GM21367 (cell line): ENCODE measurements at regions not wholly inside any gene's neighbourhood (a gene's known extent, or its start where the extent isn't known, plus 50 kb on each side); places are given as distances from the start of the nearest gene placed in this dataset.

ENCODE experiments used
- ATAC-seq: cut with Tn5 transposase; IDR thresholded peaks from one replicate; pipeline ENCODE4 v1.9.1; 2021; ENCODE audit not compliant: unreplicated experiment

DNA sequence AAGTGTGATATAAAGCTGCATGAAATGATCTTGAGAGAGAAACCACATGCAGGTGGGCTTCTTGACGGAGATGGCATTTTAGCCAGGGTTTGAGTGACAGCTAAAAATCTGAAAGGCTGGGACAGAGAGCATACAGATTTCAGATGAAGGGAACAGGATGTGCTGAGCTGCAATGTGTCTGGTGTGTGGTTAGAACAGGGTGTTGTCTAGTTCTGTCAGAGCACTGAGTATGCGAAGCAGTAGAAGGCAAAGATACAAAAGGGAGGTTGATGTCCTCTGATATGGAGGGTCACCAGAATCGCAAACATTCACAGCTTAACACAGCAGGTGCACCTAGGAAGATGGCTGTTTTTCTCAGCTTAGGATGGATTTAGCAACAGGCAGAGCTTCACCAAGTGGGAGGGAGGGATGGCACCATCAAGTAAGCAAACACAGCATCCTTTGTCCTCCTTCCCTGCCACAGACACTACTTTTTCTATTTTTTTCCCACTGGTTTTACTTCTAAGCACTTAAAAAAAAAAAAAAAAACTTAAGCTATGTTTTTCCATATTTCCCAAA is 182.5 kb downstream of the TMX3 start:
- no peak for ATAC-seq

DNA sequence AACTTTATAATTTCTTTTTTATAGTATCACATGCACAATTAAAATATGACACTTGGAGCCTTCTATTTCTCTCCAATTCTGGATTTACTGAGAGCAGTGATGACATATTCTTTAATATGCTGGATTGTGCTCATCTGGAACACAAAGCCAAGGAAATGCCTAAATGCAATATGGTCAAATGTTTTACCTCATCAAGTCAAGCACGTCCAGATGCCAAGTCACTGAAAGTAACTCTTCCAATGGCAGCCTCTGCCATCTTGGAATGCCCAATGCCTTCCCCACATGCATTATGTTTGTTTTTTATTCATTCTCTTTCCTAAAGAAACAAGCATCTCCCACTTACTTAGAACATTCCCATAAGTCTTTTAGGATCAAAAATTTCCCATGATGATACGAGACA is 189.8 kb downstream of the TMX3 start:
- ATAC-seq: no peak

DNA sequence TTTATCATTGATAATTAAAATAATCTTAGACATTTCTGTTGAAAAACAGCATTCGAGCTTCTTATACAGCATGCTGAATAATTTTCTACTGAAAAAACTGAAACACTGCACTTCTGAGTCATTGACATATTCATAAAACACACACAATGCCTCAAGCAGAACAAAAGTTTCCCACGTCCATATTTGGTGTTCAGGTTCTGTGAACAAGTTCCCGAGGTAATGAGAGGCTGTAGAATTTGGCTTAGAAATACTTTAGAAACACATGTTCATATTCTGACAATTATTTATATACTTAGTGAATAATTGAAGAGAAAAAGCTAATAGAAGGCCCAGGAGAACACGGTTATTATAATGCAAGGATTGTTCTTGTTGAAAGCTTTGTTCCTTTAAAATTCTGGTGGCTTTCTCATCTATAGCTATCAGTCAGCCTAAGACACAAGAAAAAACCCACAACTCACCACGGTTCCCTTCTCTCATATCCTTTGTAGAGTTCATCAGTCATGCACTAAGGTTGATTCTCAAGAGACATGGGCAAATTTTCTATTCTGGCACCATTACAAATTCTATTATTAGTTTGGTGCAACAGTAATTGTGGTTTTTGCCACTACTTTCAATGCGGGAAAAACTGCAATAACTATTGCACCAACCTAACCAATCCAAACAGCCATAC is 194.4 kb downstream of the TMX3 start:
- no peak for ATAC-seq

DNA sequence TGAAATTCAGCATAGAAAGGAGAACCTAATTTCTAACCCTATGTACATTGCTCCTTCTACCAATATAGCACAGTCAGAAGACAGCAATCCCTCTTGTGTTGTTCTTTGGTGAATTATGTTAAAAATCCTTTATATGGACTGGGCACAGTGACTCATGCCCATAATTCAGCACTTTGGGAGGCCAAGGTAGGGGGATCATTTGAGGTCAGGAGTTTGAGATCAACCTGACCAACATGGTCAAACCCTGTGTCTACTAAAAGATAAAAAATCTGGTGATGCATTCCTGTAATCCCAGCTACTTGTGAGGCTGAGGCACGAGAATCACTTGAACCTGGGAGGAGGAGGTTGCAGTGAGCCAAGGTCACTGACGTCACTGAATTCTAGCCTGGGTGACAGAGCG is 195.6 kb downstream of the TMX3 start:
- ATAC-seq: no peak

DNA sequence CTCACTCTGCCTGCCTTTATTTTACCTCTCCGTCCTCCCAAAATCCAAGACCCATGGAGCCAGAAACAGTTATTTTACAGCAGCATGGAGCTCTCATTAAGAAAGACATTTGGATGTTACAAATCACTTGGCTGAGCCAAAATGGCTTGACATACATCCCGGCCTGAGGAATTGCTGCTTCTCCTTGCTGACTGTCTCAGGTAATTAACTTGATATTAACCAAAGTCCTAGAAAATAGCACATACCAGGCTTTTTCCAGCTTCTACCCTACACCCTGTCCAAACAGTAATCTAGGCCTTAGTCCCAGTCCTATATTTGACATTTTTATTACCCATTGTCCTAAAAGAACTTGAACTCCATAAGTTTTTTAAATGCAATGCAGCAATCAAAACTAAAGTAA is 205.0 kb downstream of the TMX3 start:
- no peak for ATAC-seq

DNA sequence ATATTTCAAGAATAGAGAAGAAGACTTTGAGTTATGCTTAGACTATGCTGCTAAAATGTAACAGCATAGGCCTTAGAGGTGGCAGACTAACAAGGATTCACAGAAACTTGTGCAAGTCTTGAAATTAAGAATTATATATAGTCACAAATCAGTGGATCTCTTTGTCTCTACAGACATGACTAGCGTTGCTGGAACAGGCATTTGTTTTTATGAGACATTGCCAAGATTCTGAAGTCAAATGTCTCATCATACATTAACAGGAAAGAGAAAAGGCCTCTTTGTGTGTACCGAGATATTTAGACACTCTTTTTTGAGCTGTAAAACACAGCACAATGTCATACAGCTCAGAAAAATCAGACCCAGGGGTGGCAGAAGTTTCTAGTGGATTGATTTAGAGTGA is 207.1 kb downstream of the TMX3 start:
- no peak for ATAC-seq

DNA sequence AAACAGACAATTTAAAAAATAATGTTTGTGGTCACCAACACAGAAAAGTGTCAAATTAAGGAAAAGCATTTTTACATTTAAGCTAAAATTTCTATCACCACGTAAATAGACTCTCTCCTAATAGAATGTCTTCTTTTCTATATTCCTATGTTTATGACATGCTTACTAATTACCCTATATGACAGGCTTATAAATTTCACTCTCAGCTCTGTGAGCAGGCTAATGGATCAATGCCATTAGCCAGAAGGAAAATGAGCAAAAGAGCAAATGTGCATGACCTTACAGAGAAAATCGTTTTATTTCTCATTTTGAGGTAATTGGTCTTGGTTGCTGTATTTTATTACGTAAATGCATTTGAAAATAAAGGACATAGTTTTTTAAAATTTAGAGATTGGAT is 209.7 kb downstream of the TMX3 start:
- no peak for ATAC-seq

DNA sequence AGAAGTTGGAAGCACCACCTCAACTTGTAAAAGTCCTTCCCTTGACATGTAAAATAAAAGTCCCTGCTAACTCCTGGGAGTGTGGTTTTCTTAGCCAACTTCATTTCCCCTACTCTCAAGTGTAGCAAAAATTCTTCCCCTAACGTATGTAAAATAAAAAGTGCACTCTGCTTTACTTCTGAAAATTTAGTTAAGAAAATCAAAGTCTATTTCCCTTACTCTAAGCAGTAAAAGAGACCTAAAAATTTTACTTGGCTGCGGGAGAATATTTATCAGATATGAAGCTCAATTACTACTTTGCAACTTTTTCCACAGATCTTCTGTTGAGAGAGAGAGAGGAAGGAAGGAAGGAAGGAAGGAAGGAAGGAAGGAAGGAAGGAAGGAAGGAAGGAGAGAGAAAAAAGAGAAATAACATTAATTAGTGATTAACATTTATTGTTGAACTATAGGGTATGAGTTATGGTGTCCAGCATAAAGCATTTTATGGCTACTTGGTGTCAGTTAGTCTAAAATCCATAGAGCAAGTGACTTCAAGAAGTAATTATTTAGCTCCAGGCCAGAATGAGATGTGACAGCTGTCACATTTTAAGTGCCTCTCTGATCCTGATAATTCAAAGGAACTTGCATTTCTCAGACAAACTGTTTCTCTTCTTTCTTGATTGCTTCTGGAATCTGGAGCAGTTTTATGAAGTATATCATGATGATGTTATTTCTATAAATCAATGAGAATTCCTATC is 210.3 kb downstream of the TMX3 start:
- no peak for ATAC-seq

DNA sequence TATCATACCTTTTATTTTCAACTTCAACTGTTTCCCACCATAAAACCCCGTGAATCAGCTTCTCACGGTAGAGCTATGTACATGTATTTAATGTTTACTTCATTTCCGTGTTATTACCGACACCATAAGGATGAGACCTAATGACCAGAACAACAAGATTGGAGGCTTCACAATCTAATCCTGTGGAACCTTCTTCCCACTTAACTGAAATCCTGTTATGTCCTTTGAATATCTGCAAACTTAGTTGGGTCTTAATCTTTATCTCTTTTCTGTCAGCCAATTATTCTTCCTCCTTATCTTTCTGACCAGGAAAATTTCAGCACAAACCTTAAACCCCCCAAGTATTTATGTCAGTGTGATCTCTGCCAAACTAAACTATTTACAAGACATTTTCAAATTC is 214.4 kb downstream of the TMX3 start:
- ATAC-seq: no peak

DNA sequence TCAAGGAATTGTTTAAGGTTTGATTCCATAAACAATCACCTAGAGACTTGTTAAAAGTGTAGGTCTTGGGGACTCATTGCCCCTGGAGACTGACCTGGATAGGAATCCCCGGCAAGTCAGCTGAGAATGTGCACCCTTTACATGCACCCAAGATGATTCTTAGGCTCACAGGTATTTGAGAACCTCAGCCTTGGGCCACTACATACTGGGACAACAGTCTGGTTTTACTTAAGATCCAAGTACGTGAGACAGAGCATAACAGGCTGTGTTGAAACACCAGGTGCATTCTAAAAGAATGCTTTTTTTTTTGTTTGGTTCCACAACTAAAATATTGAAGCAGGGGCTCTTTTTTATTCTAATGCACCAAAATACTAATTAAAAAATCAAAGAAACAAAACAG is 215.8 kb downstream of the TMX3 start:
- no peak for ATAC-seq

DNA sequence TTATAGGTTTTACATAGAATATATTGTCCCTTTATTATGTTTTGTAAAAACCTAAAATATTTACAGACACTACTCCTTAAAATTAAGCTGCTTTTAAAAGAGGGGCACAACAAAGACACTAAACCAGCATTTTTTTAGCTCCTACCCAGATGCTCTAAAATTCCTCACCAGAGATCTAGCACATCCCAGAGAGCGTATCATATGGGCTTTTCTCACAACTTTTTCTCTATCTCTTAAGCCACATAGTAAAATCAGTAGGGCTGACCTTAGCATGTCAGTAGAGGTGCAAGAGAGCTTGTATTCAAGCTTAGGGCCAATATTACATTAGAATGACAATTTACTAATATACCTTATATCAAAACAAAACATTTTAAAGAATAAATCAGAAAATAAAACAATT is 216.3 kb downstream of the TMX3 start:
- ATAC-seq: no peak

DNA sequence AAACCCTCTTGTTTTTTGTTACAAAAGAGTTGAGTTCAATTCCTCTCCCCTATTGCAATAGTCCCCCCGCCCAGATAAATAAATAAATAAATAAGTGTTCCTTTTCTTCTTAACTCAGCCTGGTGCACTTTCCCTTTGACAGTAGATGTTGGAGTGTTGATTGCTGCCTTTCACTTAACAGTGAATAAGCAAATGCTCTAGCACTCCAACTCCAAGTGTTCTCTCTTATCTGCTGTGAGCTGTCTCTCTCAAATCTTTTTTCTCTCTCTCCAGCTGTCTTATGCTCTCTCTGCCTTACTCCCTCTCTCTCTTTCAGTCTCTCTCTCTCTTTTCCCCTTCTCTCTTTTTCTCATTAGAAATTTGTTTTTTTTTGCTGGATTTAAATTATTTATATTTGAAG is 216.7 kb downstream of the TMX3 start:
- no peak for ATAC-seq

DNA sequence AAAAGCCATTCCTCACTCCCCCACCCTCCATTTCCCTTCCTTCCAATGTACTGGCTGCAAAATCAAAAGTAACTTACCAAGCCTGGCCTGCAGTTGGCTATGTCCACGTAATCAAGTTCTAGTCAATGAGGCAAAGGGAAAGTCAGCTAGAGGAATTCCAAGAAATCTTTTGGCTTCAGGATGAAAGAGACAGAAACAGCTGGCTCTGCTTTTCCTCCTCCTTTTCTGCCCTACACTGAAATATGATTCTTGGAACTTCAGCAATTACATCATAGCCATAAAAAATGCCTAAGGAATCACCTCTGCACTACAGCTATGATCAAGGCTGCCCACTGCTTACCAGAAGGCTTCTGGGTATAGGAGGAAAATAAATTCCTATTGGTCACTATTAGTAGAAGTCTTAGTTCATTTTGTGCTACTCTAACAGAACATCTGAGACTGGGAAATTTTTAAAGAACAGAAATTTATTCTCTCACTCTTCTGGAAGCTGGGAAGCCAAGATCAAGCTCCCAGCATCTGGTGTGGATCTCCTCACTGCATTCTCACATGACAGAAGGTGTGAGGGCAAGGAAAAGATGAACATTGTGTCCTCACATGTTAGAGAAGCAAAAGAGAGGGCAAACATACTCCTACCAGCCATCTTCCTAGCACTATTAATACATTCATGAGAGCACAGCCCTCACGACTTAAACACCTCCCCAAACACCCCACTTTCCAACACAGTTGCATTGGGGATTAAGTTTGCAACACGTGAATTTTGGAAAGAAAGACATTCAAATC is 219.9 kb downstream of the TMX3 start:
- ATAC-seq: no peak

DNA sequence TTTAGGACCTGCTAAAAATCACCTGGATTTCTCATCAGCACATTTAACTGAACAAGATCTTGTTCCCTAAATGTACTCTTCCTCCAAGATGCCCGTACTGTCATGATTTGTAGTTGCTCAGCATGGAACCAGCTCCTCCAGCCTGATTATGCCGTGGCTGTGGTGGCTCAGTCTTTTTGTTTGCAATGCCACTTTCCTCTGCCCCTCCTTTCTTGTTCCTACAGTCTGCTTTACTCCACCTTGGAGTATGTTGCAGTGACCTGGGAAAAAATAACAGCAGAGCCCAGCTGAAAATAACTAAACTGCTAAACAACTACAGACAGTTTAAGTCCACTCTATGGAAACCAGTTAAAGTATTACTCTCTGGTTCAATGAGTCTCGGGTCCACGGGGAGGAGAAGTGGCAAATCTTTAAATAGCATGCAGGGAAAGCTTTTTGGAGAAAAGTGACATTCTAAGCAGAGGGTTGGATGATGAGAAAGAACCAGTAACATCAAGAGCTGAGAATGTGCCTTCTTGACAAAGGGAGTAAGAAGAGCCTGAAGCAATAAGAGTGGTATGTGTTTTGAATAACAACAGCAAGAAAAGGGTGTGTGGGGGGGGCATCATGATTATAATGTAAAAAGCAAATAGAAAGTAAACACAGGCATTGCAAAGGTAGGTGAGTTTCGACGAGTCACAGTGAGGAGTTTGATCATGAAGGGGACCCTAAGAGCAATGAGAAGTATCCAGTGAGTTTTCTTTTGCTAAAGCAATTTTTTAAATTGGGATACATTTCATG is 225.7 kb downstream of the TMX3 start:
- ATAC-seq: no peak

DNA sequence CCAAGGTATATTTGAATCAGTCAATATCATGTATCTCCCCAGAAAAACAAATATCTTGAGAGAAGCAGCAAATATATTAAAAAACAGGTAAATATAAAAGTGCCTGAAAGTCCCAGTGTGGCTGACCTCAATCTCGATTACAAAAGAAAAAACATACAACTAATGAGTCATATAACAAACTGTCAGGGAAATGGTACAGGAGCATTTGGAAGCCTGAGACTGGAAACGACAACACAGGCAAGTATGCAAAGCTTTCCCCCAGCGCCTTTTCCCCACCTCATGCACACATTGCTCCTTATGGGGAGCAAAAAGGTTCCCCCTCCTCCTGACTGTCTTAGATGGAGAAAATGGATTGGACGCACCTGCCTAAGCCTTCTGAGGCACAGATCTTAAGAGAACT is 230.7 kb downstream of the TMX3 start:
- ATAC-seq: no peak

DNA sequence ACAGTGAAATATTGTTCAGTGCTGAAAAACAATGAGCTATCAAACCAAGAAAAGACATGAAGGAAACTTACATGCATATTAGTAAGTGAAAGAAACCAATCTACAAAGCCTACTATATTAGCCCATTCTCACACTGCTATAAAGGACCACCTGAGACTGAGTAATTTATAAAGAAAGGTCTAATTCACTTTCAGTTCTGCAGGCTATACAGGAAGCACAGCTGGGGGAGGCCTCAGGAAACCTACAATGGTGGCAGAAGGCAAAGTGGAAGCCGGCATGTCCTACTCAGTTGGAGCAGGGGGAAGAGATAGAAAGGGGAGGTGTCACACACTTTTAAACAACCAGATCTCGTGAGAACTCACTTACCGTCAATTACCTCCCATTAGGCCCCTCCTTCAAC is 232.1 kb downstream of the TMX3 start:
- no peak for ATAC-seq

DNA sequence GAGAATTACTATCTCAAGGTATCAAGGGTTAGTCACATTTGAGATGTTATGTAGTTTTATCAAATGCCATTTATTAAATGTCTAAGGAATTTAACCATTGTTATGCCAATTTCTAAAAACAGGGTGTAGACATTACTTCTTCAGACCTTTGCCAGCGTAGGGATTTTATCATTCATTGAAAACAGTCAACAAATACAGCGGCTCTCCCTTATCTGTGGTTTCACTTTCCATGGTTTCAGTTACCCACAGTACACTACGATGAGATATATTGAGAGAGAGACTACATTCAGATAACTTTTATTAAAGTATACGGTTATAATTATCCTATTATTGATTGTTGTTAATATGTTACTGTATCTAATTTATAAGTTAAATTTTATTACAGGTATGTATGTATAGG is 234.7 kb downstream of the TMX3 start:
- ATAC-seq: no peak

DNA sequence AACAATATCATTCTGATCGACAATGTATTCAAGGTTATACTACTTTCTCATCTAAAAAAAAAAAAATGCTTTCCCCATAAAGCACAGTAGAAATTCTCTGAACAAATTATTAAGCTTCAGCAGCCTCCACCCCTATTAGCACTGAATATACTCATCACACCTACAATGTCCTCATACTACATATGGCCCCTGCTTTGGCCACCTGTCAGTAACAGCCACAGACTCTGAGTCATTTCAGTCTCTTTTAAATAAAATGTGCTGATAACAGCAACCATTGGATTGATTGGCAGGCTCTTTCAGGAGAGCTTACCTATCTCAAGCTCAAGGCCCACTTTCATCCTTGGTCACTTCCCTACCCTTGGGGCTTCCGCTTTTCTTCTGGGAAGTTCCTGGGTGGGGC is 236.7 kb downstream of the TMX3 start:
- ATAC-seq: no peak

DNA sequence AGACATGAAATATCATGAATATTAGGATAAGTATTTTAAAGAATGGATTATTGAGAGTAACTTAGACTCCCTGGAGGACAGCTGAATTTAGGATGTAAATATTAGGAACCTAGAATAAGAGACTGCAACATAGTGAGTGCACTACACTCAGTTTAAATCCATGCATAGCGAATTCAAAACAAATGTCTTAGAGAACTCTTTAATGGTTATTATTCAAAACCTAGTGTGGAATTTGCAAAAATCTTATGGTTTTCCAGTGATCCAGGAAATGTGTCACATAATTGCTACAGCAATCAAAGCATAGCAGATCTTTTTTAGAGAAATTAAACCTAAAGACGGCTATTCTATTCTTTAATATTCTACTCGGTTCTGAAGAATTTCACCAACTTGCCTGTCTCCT is 239.0 kb downstream of the TMX3 start:
- no peak for ATAC-seq

DNA sequence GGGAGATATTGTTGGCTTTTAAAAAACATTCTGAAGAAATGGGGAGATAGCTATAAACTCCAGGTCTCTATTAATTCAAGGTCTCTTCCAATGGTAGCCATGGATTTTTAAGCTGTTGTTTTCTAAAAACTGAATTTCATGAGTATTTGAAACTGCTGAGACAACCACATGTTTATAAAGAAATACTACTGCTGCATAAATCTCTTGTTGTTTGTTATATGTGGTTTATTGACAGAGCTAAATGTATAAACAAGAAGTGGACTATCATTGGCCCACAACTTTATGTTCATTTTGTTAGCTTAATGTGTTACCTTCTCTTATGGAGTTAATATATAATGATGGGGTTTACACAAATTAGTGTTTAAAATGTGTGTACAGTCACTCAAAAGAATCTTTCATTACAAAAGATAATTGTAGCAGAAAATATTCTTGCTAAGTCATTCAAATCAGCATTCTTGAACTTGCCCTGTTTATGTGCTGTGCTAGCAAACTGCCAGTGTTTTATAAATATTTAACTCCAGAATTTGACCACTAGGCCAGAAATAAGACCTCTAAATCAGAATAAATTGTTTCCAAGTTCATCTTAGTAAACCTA is 242.1 kb downstream of the TMX3 start:
- ATAC-seq: no peak
